ENCODE measurements at regions not wholly inside any gene's neighbourhood (a gene's known extent, or its start where the extent isn't known, plus 50 kb on each side); places are given as distances from the start of the nearest gene placed in this dataset.

GRCh38 chr7:16234493-16235146 lies 186.7 kb downstream of the CRPPA start:
- TF ChIP-seq, protein P1, sequence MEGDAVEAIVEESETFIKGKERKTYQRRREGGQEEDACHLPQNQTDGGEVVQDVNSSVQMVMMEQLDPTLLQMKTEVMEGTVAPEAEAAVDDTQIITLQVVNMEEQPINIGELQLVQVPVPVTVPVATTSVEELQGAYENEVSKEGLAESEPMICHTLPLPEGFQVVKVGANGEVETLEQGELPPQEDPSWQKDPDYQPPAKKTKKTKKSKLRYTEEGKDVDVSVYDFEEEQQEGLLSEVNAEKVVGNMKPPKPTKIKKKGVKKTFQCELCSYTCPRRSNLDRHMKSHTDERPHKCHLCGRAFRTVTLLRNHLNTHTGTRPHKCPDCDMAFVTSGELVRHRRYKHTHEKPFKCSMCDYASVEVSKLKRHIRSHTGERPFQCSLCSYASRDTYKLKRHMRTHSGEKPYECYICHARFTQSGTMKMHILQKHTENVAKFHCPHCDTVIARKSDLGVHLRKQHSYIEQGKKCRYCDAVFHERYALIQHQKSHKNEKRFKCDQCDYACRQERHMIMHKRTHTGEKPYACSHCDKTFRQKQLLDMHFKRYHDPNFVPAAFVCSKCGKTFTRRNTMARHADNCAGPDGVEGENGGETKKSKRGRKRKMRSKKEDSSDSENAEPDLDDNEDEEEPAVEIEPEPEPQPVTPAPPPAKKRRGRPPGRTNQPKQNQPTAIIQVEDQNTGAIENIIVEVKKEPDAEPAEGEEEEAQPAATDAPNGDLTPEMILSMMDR (IDR thresholded peaks at IDR 0.05) = no peak
- TF ChIP-seq POLR2A (IDR thresholded peaks at IDR 0.05) = no peak
